GM23338 (cell line): ENCODE measurements at regions not wholly inside any gene's neighbourhood (a gene's known extent, or its start where the extent isn't known, plus 50 kb on each side); places are given as distances from the start of the nearest gene placed in this dataset.

Source experiments
- ATAC-seq: fragments of 200-7000 bp; cut with Tn5 transposase; 3 replicates; pipeline ENCODE4 v1.9.1; 2020
- DNase-seq: peaks from one replicate; pipeline ENCODE4 v3.0.0-alpha.2; 2015; ENCODE audit warnings: low spot score
- H2AFZ ChIP-seq: fragments of 200-600 bp; sonication (generic); 2 replicates; pipeline ENCODE4 v1.8.0; 2016; ENCODE audit warnings: antibody characterized with exemption, mild to moderate bottlenecking, moderate library complexity
- H3F3A ChIP-seq: fragments of 200-600 bp; sonication (generic); replicated peaks from 2 replicates; pipeline ENCODE4 v1.8.0; 2017; ENCODE audit warnings: antibody characterized with exemption, mixed run types, low read depth
- H3K27ac ChIP-seq: fragments of 200-600 bp; sonication (generic); 2 replicates; pipeline ENCODE4 v1.6.1; 2016; ENCODE audit warnings: low read depth
- H3K27me3 ChIP-seq: fragments of 200-600 bp; sonication (generic); 2 replicates; pipeline ENCODE4 v1.8.0; 2016; ENCODE audit warnings: mild to moderate bottlenecking, mixed run types, moderate library complexity; ENCODE audit not compliant: insufficient read depth
- H3K36me3 ChIP-seq: fragments of 200-600 bp; sonication (generic); 2 replicates; pipeline ENCODE4 v1.8.0; 2016; ENCODE audit warnings: mild to moderate bottlenecking; ENCODE audit not compliant: insufficient read depth
- H3K4me1 ChIP-seq: fragments of 200-600 bp; sonication (generic); 2 replicates; pipeline ENCODE4 v1.8.0; 2016; ENCODE audit warnings: mild to moderate bottlenecking, moderate library complexity; ENCODE audit not compliant: insufficient read depth
- H3K4me2 ChIP-seq: fragments of 200-600 bp; sonication (generic); 2 replicates; pipeline ENCODE4 v1.7.1; 2017; ENCODE audit warnings: mixed run types
- H3K4me3 ChIP-seq: fragments of 200-600 bp; sonication (generic); 2 replicates; pipeline ENCODE4 v1.6.1; 2016; ENCODE audit warnings: mixed run types
- H3K79me2 ChIP-seq: fragments of 200-600 bp; sonication (generic); replicated peaks from 2 replicates; pipeline ENCODE4 v1.8.0; 2017; ENCODE audit warnings: mild to moderate bottlenecking; ENCODE audit not compliant: insufficient read depth
- H3K9me2 ChIP-seq: fragments of 200-600 bp; sonication (generic); 2 replicates; pipeline ENCODE4 v1.8.0; 2017; ENCODE audit not compliant: insufficient read depth
- H4K20me1 ChIP-seq: fragments of 200-600 bp; sonication (generic); replicated peaks from 2 replicates; pipeline ENCODE4 v1.8.0; 2017; ENCODE audit warnings: mild to moderate bottlenecking; ENCODE audit not compliant: insufficient read depth
- H3K27ac Mint-ChIP-seq: 2 replicates; pipeline ENCODE4 v1.8.0; 2020; ENCODE audit warnings: inconsistent platforms, mild to moderate bottlenecking, moderate library complexity, mixed read lengths
- H3K27me3 Mint-ChIP-seq: 3 replicates; pipeline ENCODE4 v1.8.0; 2022; ENCODE audit warnings: low read depth, mild to moderate bottlenecking, moderate library complexity, mixed read lengths, inconsistent platforms; ENCODE audit not compliant: insufficient read depth, poor library complexity
- H3K36me3 Mint-ChIP-seq: 3 replicates; pipeline ENCODE4 v1.8.0; 2021; ENCODE audit warnings: low read depth, mild to moderate bottlenecking, inconsistent platforms, moderate library complexity, mixed read lengths
- H3K4me1 Mint-ChIP-seq: 3 replicates; pipeline ENCODE4 v1.8.0; 2020; ENCODE audit warnings: mild to moderate bottlenecking, inconsistent platforms, mixed read lengths
- H3K4me3 Mint-ChIP-seq: 3 replicates; pipeline ENCODE4 v1.8.0; 2021; ENCODE audit warnings: moderate library complexity, mild to moderate bottlenecking, inconsistent platforms, mixed read lengths
- H3K9me3 Mint-ChIP-seq: 3 replicates; pipeline ENCODE4 v1.8.0; 2020; ENCODE audit warnings: moderate library complexity, mild to moderate bottlenecking, inconsistent platforms, mixed read lengths
- CREB1 ChIP-seq: fragments of 250-450 bp; sonication (Bioruptor Pico); IDR thresholded peaks from 2 replicates; pipeline ENCODE4 v1.5.0; 2020; ENCODE audit warnings: low read depth, mild to moderate bottlenecking, moderate library complexity
- CTCF ChIP-seq, 2 experiments: fragments of 200-600 bp in 1 of 2; sonication (generic) in 1 of 2; conservative IDR thresholded peaks; 2 replicates each; pipeline versions ENCODE4 v1.5.1 to v1.6.1; 2016 to 2017; ENCODE audit warnings: antibody characterized with exemption in 2 of 2, low read depth in 2 of 2, mild to moderate bottlenecking in 2 of 2, moderate library complexity in 1 of 2
- EZH2phosphoT487 ChIP-seq: fragments of 200-600 bp; sonication (generic); IDR thresholded peaks from one replicate; pipeline ENCODE4 v1.8.1; 2018; ENCODE audit warnings: antibody characterized with exemption; ENCODE audit not compliant: unreplicated experiment
- JUNB ChIP-seq: IDR thresholded peaks from one replicate; pipeline ENCODE4 v1.6.1; 2016; ENCODE audit warnings: antibody characterized with exemption; ENCODE audit not compliant: unreplicated experiment
- POLR2AphosphoS5 ChIP-seq: IDR thresholded peaks from 2 replicates; pipeline ENCODE4 v1.6.1; 2016; ENCODE audit warnings: antibody characterized with exemption, low read depth
- REST ChIP-seq: IDR thresholded peaks from one replicate; pipeline ENCODE4 v1.6.1; 2018; ENCODE audit warnings: antibody characterized with exemption; ENCODE audit not compliant: unreplicated experiment
- STAT1 ChIP-seq: IDR thresholded peaks from one replicate; pipeline ENCODE4 v1.6.1; 2016; ENCODE audit warnings: antibody characterized with exemption; ENCODE audit not compliant: unreplicated experiment
- ZNF462 ChIP-seq: fragments of 250-450 bp; sonication (Bioruptor Pico); IDR thresholded peaks from 2 replicates; pipeline ENCODE4 v1.5.0; 2020; ENCODE audit warnings: mild to moderate bottlenecking, moderate library complexity
- TF ChIP-seq, protein P1 (sequence below): IDR thresholded peaks from 2 replicates; pipeline ENCODE4 v1.6.1; 2016; ENCODE audit warnings: antibody characterized with exemption

- DNase-seq (peak; percentile 4), ATAC-seq (no peak)
- Mint-ChIP-seq H3K9me3 (peaks cover 7% of the 10 kb centered on the region; the same call in 2 of the 3 replicates), H3K27ac (no peak overlapping the region), H3K36me3 (peaks cover 9% of the 10 kb centered on the region; the same call in 2 of the 3 replicates), H3K4me1 (peaks cover 6% of the 10 kb centered on the region; the same call in 2 of the 3 replicates), H3K4me3 (no peak overlapping the region), H3K27me3 (peaks cover 6% of the 10 kb centered on the region)
- no peaks in the 10 kb centered on the region for H3K36me3 ChIP-seq
- H3K4me3 ChIP-seq: no peak overlapping the region
- H3K27me3 ChIP-seq: no peaks in the 10 kb centered on the region
- H3K4me1 ChIP-seq: no peaks in the 10 kb centered on the region
- no peak overlapping the region for H3K4me2 ChIP-seq
- H3K79me2 ChIP-seq: no peaks in the 10 kb centered on the region
- H4K20me1 ChIP-seq: no peaks in the 10 kb centered on the region
- H3K27ac ChIP-seq: no peak overlapping the region
- TF ChIP-seq POLR2AphosphoS5: no peak
- no peak for TF ChIP-seq ZNF462
- TF ChIP-seq REST: no peak
- no peak for TF ChIP-seq JUNB
- TF ChIP-seq EZH2phosphoT487: no peak
- TF ChIP-seq, protein P1, sequence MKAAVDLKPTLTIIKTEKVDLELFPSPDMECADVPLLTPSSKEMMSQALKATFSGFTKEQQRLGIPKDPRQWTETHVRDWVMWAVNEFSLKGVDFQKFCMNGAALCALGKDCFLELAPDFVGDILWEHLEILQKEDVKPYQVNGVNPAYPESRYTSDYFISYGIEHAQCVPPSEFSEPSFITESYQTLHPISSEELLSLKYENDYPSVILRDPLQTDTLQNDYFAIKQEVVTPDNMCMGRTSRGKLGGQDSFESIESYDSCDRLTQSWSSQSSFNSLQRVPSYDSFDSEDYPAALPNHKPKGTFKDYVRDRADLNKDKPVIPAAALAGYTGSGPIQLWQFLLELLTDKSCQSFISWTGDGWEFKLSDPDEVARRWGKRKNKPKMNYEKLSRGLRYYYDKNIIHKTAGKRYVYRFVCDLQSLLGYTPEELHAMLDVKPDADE: no peak
- TF ChIP-seq CREB1: no peak
- no peak for TF ChIP-seq STAT1
- no peak for TF ChIP-seq CTCF (conservative IDR thresholded peaks at IDR 0.05; ENCODE audit: low read depth in 2 of 2)
- no peaks in the 10 kb centered on the region for H3F3A ChIP-seq
- H2AFZ ChIP-seq: no peak overlapping the region
- H3K9me2 ChIP-seq: peaks cover 11% of the 10 kb centered on the region
Measured at GRCh38 chr13:73580513-73581267, 521.9 kb downstream of the KLF5 start.
